ENCODE measurements at regions not wholly inside any gene's neighbourhood (a gene's known extent, or its start where the extent isn't known, plus 50 kb on each side); places are given as distances from the start of the nearest gene placed in this dataset.
"Not testable (repeated sequence)": the region's sequence is repeated elsewhere in the genome, so short reads cannot be mapped to it uniquely, and the experiment has no call there.

- no peak overlapping the region for H3K4me3 ChIP-seq (ENCODE audit: low read length)
- no peak for DNase-seq (ENCODE audit: low read depth, low spot score)
Measured at GRCh38 chr3:163813935-163814334, 1264.4 kb downstream of the SI start.

- H3K4me3 ChIP-seq (ENCODE audit: low read length) = no peak overlapping the region
- DNase-seq (ENCODE audit: low read depth, low spot score) = no peak
Measured at GRCh38 chr3:163812006-163812405, 1266.3 kb downstream of the SI start.

GRCh38 chr3:163809540-163809993 lies 1268.7 kb downstream of the SI start:
- H3K4me3 ChIP-seq (ENCODE audit: low read length) = no peak overlapping the region
- DNase-seq (ENCODE audit: low read depth, low spot score) = no peak

GRCh38 chr3:163786416-163786815 lies 1291.9 kb downstream of the SI start:
- no peak for DNase-seq (ENCODE audit: low read depth, low spot score)
- H3K4me3 ChIP-seq (ENCODE audit: low read length) = no peak overlapping the region

GRCh38 chr3:163785693-163786092 lies 1292.6 kb downstream of the SI start:
- no peak for DNase-seq (ENCODE audit: low read depth, low spot score)
- H3K4me3 ChIP-seq (ENCODE audit: low read length) = no peak overlapping the region

- no peak for DNase-seq (ENCODE audit: low read depth, low spot score)
Measured at GRCh38 chr3:163779396-163780344, 1298.6 kb downstream of the SI start.

GRCh38 chr3:163776743-163777142 lies 1301.6 kb downstream of the SI start:
- DNase-seq (ENCODE audit: low read depth, low spot score) = no peak
- no peak overlapping the region for H3K4me3 ChIP-seq (ENCODE audit: low read length)

More at GRCh38 chr3:163779396-163780344, 1298.6 kb downstream of the SI start:
- no peak overlapping the region for H3K4me3 ChIP-seq (ENCODE audit: low read length)

- H3K4me3 ChIP-seq (ENCODE audit: low read length) = no peak overlapping the region
- no peak for DNase-seq (ENCODE audit: low read depth, low spot score)
Measured at GRCh38 chr3:163773136-163773535, 1305.2 kb downstream of the SI start.

- no peak overlapping the region for H3K4me3 ChIP-seq (ENCODE audit: low read length)
- DNase-seq (ENCODE audit: low read depth, low spot score) = no peak
Measured at GRCh38 chr3:163768048-163768447, 1310.2 kb downstream of the SI start.

- DNase-seq (ENCODE audit: low read depth, low spot score) = no peak
- no peak overlapping the region for H3K4me3 ChIP-seq (ENCODE audit: low read length)
Measured at GRCh38 chr3:163766112-163766511, 1312.2 kb downstream of the SI start.

GRCh38 chr3:163753033-163753432 lies 1325.3 kb downstream of the SI start:
- DNase-seq (ENCODE audit: low read depth, low spot score) = peak; percentile 11
- H3K4me3 ChIP-seq (ENCODE audit: low read length) = no peak overlapping the region

- no peak overlapping the region for H3K4me3 ChIP-seq (ENCODE audit: low read length)
- no peak for DNase-seq (ENCODE audit: low read depth, low spot score)
Measured at GRCh38 chr3:163745204-163745603, 1333.1 kb downstream of the SI start.

GRCh38 chr3:163735394-163735793 lies 1342.9 kb downstream of the SI start:
- no peak overlapping the region for H3K4me3 ChIP-seq (ENCODE audit: low read length)
- no peak for DNase-seq (ENCODE audit: low read depth, low spot score)

GRCh38 chr3:163730684-163731083 lies 1347.6 kb downstream of the SI start:
- H3K4me3 ChIP-seq (ENCODE audit: low read length) = no peak overlapping the region
- DNase-seq (ENCODE audit: low read depth, low spot score) = no peak

GRCh38 chr3:163726125-163726524 lies 1352.2 kb downstream of the SI start:
- H3K4me3 ChIP-seq (ENCODE audit: low read length) = no peak overlapping the region
- DNase-seq (ENCODE audit: low read depth, low spot score) = no peak

- DNase-seq (ENCODE audit: low read depth, low spot score) = no peak
- no peak overlapping the region for H3K4me3 ChIP-seq (ENCODE audit: low read length)
Measured at GRCh38 chr3:163722405-163722804, 1355.9 kb downstream of the SI start.

- no peak for DNase-seq (ENCODE audit: low read depth, low spot score)
- H3K4me3 ChIP-seq (ENCODE audit: low read length) = no peak overlapping the region
Measured at GRCh38 chr3:163721596-163721995, 1356.7 kb downstream of the SI start.

- no peak for DNase-seq (ENCODE audit: low read depth, low spot score)
- H3K4me3 ChIP-seq (ENCODE audit: low read length) = no peak overlapping the region
Measured at GRCh38 chr3:163717377-163717776, 1360.9 kb downstream of the SI start.

GRCh38 chr3:163708428-163708827 lies 1369.9 kb downstream of the SI start:
- DNase-seq (ENCODE audit: low read depth, low spot score) = no peak
- no peak overlapping the region for H3K4me3 ChIP-seq (ENCODE audit: low read length)

- DNase-seq (ENCODE audit: low read depth, low spot score) = no peak
- no peak overlapping the region for H3K4me3 ChIP-seq (ENCODE audit: low read length)
Measured at GRCh38 chr3:163707659-163708058, 1370.6 kb downstream of the SI start.

- H3K4me3 ChIP-seq (ENCODE audit: low read length); DNase-seq (ENCODE audit: low read depth, low spot score): not testable (repeated sequence)
Measured at GRCh38 chr3:163698221-163698620, 1380.1 kb downstream of the SI start.
